KMS-11 (cell line): ENCODE measurements at regions not wholly inside any gene's neighbourhood (a gene's known extent, or its start where the extent isn't known, plus 50 kb on each side); places are given as distances from the start of the nearest gene placed in this dataset.

Experiments
- H2AFZ ChIP-seq: fragments of 200-600 bp; sonication (generic); 2 replicates; pipeline ENCODE4 v1.6.1; 2016; ENCODE audit warnings: antibody characterized with exemption, mixed run types, low read depth
- H3K27ac ChIP-seq: fragments of 200-600 bp; sonication (generic); 2 replicates; pipeline ENCODE4 v1.6.1; 2016; ENCODE audit warnings: mild to moderate bottlenecking, mixed run types
- H3K27me3 ChIP-seq: fragments of 200-600 bp; sonication (generic); 2 replicates; pipeline ENCODE4 v1.6.1; 2017; ENCODE audit warnings: mild to moderate bottlenecking, low read depth, mixed run types, moderate library complexity; ENCODE audit not compliant: insufficient read depth
- H3K36me3 ChIP-seq: fragments of 200-600 bp; sonication (generic); 2 replicates; pipeline ENCODE4 v1.6.1; 2017; ENCODE audit warnings: mild to moderate bottlenecking, mixed run types; ENCODE audit not compliant: insufficient read depth
- H3K4me1 ChIP-seq: fragments of 200-600 bp; sonication (generic); 2 replicates; pipeline ENCODE4 v1.6.1; 2016; ENCODE audit warnings: mild to moderate bottlenecking, low read depth, mixed run types; ENCODE audit not compliant: poor library complexity, severe bottlenecking
- H3K4me2 ChIP-seq: fragments of 200-600 bp; sonication (generic); 2 replicates; pipeline ENCODE4 v1.7.0; 2016; ENCODE audit warnings: mild to moderate bottlenecking, mixed run types
- H3K4me3 ChIP-seq: fragments of 200-600 bp; sonication (generic); IDR thresholded peaks from 2 replicates; pipeline ENCODE4 v1.6.1; 2017; ENCODE audit warnings: low read depth, low read length, mixed read lengths; ENCODE audit not compliant: insufficient read depth
- H3K79me2 ChIP-seq: fragments of 200-600 bp; sonication (generic); 2 replicates; pipeline ENCODE4 v1.6.1; 2016; ENCODE audit warnings: low read depth, mixed run types; ENCODE audit not compliant: insufficient read depth
- H3K9ac ChIP-seq: fragments of 200-600 bp; sonication (generic); 2 replicates; pipeline ENCODE4 v1.6.1; 2016; ENCODE audit warnings: mild to moderate bottlenecking, mixed run types
- H4K20me1 ChIP-seq: fragments of 200-600 bp; sonication (generic); 2 replicates; pipeline ENCODE4 v1.6.1; 2016; ENCODE audit warnings: mild to moderate bottlenecking, mixed run types; ENCODE audit not compliant: insufficient read depth
- CTCF ChIP-seq: fragments of 200-600 bp; sonication (generic); conservative IDR thresholded peaks from 2 replicates; pipeline ENCODE4 v1.6.1; 2017; ENCODE audit warnings: low read depth, mild to moderate bottlenecking, antibody characterized with exemption, low read length, moderate library complexity, mixed read lengths

GRCh38 chr14:53626761-53627160 is 329.9 kb downstream of the BMP4 start:
- no peaks in the 10 kb centered on the region for H3K79me2 ChIP-seq
- no peak for TF ChIP-seq CTCF
- no peak overlapping the region for H2AFZ ChIP-seq
- no peaks in the 10 kb centered on the region for H4K20me1 ChIP-seq
- no peaks in the 10 kb centered on the region for H3K36me3 ChIP-seq
- no peak overlapping the region for H3K4me2 ChIP-seq
- H3K4me3 ChIP-seq, result no peak overlapping the region
- no peak overlapping the region for H3K27ac ChIP-seq
- no peaks in the 10 kb centered on the region for H3K27me3 ChIP-seq
- H3K9ac ChIP-seq, result no peak overlapping the region
- H3K4me1 ChIP-seq, result no peaks in the 10 kb centered on the region

- no peak for TF ChIP-seq CTCF
- H3K4me2 ChIP-seq, result no peak overlapping the region
These were observed 334.2 kb downstream of the BMP4 start for GRCh38 chr14:53622447-53622846.

GRCh38 chr14:53621921-53622320 is 334.7 kb downstream of the BMP4 start:
- TF ChIP-seq CTCF, result no peak
- Histone ChIP-seq H3K4me1 (no peaks in the 10 kb centered on the region), H3K79me2 (no peaks in the 10 kb centered on the region), H3K27me3 (no peaks in the 10 kb centered on the region), H3K27ac (no peak overlapping the region), H3K36me3 (no peaks in the 10 kb centered on the region), H2AFZ (no peak overlapping the region), H3K9ac (no peak overlapping the region), H3K4me3 (no peak overlapping the region), H4K20me1 (no peaks in the 10 kb centered on the region), H3K4me2 (no peak overlapping the region)

More at GRCh38 chr14:53622447-53622846, 334.2 kb downstream of the BMP4 start:
- H3K4me1 ChIP-seq, result no peaks in the 10 kb centered on the region
- H4K20me1 ChIP-seq, result no peaks in the 10 kb centered on the region
- H3K79me2 ChIP-seq, result no peaks in the 10 kb centered on the region
- H3K27ac ChIP-seq, result no peak overlapping the region
- H3K36me3 ChIP-seq, result no peaks in the 10 kb centered on the region
- no peak overlapping the region for H3K9ac ChIP-seq
- no peak overlapping the region for H3K4me3 ChIP-seq
- H2AFZ ChIP-seq, result no peak overlapping the region
- no peaks in the 10 kb centered on the region for H3K27me3 ChIP-seq

- Histone ChIP-seq H3K4me2 (no peak overlapping the region), H2AFZ (no peak overlapping the region), H3K4me1 (no peaks in the 10 kb centered on the region), H3K36me3 (no peaks in the 10 kb centered on the region), H4K20me1 (no peaks in the 10 kb centered on the region), H3K27me3 (no peaks in the 10 kb centered on the region), H3K9ac (no peak overlapping the region), H3K79me2 (no peaks in the 10 kb centered on the region), H3K27ac (no peak overlapping the region), H3K4me3 (no peak overlapping the region)
- no peak for TF ChIP-seq CTCF
These were observed 335.2 kb downstream of the BMP4 start for GRCh38 chr14:53621433-53621832.
